HG03558 (cell line): ENCODE measurements at regions not wholly inside any gene's neighbourhood (a gene's known extent, or its start where the extent isn't known, plus 50 kb on each side); places are given as distances from the start of the nearest gene placed in this dataset.
A peak's percentile ranks its signal among the peaks of the same experiment; 100 is the strongest.

Experiments
- ATAC-seq: cut with Tn5 transposase; IDR thresholded peaks from one replicate; pipeline ENCODE4 v1.9.1; 2021; ENCODE audit warnings: moderate number of reproducible peaks; ENCODE audit not compliant: unreplicated experiment; ENCODE audit errors: extremely low read depth

GRCh38 chr12:14148489-14149270 lies 167.3 kb upstream of the GRIN2B start:
- ATAC-seq: no peak

DNA sequence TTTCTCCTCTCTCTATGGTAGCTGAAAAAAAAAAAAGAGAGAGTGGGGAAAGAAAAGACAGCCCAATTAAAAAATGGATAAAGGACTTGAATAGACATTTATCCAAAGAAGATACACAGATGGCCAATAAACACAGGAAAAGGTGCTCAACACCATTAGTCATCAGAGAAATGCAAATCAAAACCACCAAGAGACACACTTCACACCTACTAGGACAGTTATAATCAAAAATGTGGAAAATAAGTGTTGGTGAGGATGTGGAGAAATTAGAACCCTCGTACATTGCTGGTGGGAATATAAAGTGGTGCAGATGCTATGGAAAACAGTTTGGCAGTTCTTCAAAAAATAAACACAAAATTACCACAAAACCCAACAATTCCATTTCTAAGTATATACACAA lies 172.4 kb upstream of the GRIN2B start:
- no peak for ATAC-seq

GRCh38 chr12:14156606-14157005 lies 175.2 kb upstream of the GRIN2B start:
- peak; percentile 1 for ATAC-seq

GRCh38 chr12:14157088-14157747 lies 175.8 kb upstream of the GRIN2B start:
- ATAC-seq: peak; percentile 98

DNA sequence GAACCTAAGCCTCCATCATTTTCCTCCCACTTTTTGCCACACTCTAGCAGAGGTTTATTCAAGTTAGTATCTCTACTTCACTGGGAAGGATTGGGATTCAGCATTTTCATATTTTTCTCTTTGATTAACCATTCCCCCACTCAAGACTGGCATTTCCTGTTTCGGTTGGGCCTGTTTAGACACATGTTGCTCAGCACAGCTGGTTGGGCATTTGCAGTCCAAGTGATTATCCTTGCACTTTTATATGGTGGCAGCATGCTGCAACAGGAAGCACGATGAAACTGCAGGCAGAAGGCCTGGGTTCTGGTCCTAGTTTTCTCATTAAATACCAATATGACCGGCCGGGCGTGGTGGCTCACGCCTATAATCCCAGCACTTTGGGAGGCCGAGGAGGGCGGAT lies 182.9 kb upstream of the GRIN2B start:
- ATAC-seq: no peak

GRCh38 chr12:14167005-14167628 lies 185.7 kb upstream of the GRIN2B start:
- no peak for ATAC-seq

GRCh38 chr12:14169281-14169680 lies 187.9 kb upstream of the GRIN2B start:
- ATAC-seq: no peak

- ATAC-seq: peak; percentile 93
Measured at GRCh38 chr12:14171106-14171505, 189.7 kb upstream of the GRIN2B start.

GRCh38 chr12:14175206-14175605 lies 190.3 kb upstream of the ATF7IP start:
- no peak for ATAC-seq

DNA sequence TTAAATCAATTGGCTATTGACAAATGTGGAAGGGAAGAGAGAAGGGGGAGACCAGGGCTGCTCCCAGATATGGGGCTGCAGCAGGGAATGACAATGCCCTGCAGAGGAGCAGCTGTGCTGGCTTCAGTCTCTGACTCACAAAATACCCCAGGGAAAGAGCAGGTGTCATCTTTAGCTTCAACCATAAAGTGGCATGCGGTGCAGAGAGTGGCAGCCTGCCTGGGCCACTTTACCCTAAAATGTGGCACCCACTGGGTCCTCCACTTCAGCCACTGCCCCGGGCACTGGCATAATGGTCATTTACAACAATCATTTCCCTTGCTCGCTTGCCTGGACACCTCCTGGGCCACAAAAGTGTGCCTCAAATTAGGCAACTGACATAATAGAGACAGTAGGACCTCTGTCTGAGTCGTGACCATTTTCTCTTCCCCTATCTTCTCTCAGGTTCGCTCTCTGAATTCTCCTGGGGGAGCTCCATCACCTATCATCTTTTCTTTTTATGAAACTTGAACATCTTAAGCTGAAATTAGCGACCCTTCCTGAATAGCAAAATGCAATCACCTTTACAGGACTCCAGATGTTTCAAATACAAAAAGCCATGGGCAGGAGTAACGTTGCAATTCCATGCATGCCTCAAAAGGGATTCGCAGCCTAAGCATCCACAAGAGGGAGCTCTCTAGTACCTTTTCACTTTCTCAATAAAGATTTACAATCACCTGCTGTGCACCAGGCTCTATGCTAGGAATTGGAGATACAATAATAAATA lies 179.9 kb upstream of the ATF7IP start:
- peak; percentile 66 for ATAC-seq

DNA sequence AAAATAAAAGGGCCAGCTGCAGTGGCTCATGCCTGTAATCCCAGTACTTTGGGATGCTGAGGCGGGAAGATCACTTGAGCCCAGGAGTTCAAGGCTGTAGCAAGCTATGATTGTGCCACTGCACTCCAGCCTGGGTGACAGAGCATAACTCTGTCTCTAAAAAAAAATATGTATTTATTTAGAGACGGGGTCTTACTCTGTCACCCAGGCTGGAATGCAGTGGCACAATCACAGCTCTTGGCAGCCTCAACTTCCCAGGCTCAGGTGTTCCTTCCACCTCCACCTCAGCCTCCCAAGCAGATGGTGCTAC lies 179.3 kb upstream of the ATF7IP start:
- no peak for ATAC-seq

GRCh38 chr12:14187002-14187401 lies 178.5 kb upstream of the ATF7IP start:
- no peak for ATAC-seq

DNA sequence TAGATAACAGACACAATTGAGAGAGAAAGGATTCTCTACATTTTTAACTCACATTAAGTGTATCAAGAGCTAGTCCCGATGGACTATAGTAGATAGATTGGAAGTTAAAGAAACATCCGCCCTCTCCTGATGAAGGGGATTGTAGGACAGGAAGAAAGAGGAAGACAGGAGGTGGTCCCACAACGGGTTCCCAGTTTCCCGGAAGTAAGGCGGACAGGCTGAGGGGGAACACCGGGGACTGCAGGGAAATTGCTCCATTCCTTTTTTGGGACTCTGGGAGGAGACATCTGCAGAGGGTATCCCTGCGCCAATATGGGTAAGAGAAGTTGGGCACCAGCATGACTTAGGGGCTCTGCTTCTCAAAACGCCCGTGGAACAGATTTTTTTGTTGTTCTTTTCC lies 177.5 kb upstream of the ATF7IP start:
- no peak for ATAC-seq

DNA sequence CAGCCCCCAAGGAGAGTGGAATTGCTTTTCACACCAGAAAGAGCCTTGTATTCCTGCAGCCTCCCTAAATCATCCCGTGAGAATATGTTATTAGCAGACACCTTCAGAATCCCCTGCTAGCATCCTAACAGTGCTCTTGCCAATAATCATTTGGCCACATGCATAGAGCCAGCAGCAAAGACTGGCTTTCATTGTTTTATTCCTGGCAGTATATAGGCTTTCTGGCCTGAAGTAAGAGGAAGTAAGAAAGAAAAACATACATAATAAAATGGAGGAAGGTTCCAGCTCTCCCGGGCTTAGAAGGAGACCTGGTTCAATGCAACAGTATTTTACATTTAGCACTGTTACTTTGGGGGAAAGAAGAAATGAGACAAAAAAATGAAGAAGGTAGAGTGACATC lies 176.7 kb upstream of the ATF7IP start:
- ATAC-seq: no peak

DNA sequence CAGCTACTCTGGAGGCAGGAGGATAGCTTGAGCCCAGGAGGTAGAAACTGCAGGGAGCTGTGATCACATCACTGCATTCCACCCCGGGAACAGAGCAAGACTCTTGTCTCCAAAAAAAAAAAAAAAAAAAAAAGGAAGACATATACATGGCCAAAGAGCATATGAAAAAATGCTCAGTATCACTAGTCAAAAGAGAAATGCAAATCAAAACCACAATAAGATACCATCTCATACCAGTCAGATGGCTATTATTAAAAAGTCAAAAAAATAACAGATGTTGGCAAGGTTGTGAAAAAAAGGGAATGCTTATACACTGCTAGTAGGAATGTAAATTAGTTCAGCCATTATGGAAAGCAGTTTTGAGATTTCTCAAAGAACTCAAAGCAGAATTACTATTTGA lies 174.8 kb upstream of the ATF7IP start:
- no peak for ATAC-seq

- no peak for ATAC-seq
Measured at GRCh38 chr12:14191612-14192011, 173.9 kb upstream of the ATF7IP start.

DNA sequence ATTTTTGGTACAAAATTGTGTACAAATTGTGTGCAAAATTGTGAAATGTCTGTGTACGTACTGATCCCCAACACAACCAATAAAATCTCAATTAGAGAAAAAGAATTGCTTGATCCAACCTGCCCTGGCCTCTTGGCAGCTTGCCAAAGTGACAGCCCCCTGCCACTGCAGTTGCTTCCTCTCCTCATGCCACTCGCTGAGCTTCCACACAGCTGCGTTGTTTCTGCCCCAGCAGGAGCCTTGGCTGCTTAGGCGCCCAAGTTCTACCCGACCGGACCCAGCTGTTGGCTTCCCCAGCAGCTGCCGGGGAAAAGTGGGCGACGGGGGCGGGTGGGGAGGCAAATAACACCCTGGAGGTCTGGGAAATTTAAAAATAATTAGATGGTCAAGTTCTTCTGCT lies 171.8 kb upstream of the ATF7IP start:
- no peak for ATAC-seq

DNA sequence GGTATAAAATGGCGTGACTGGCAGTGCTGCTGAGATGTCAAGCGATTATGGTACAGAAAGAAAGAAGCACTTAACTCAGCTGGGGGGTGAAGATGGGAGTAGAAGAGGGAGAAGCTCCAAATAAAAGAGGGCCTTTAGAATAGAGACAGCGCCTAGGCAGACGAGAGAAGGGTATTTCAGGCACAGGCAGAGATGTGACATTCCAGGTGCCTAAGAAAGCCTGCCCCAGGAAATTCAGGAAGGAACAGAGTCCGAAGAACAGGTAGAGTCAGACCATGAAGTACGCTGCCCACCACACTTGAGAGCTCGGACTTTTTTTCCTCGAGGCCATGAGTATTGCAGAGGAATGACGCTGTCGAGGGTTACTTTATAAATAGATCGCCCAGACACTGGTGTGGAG lies 170.9 kb upstream of the ATF7IP start:
- ATAC-seq: no peak

DNA sequence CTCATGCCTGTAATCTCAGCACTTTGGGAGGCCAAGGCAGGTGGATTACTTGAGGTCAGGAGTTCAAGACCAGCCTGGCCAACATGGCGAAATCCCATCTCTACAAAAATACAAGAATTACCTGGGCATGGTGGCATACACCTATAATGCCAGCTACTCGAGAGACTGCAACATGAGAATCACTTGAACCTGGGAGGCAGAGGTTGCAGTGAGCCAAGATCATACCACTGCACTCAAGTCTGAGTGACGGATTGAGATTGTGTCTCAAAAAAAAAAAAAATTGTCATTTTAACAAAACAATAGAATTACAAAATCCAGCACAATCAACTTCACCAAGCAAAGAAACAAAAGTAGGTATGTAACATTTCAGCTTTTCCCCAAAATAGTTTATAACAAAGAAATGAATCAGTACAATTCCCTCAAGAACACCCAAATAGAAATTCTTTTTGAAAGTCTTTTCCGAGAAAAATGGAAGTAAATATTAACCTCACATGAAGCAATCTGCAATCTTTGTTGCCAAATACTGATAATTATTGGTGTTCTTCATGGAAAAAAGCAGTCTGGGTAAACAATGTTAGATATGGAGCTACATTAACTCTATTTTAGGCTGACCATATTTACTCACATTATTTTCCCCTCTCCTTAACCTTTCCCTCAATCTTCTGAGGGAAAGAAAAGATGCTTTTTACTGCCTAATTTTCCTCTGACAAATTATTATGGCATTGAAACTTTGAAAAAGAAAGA lies 165.9 kb upstream of the ATF7IP start:
- no peak for ATAC-seq

GRCh38 chr12:14200598-14200997 lies 164.9 kb upstream of the ATF7IP start:
- ATAC-seq: no peak
